ENCODE measurements at regions not wholly inside any gene's neighbourhood (a gene's known extent, or its start where the extent isn't known, plus 50 kb on each side); places are given as distances from the start of the nearest gene placed in this dataset.

GRCh38 chr1:79969886-79970285 is 963.4 kb upstream of the ADGRL4 start:
- H3K4me3 ChIP-seq (replicated peaks; ENCODE audit: low read depth, low read length): no peak overlapping the region
- DNase-seq (ENCODE audit: extremely low read depth, low read depth): no peak
- no peak for TF ChIP-seq CTCF (IDR thresholded peaks at IDR 0.05; ENCODE audit: low read depth, low read length, missing control alignments)

GRCh38 chr1:79966438-79966837 is 959.9 kb upstream of the ADGRL4 start:
- TF ChIP-seq CTCF (IDR thresholded peaks at IDR 0.05; ENCODE audit: low read depth, low read length, missing control alignments): no peak
- no peak for DNase-seq (ENCODE audit: extremely low read depth, low read depth)
- no peak overlapping the region for H3K4me3 ChIP-seq (replicated peaks; ENCODE audit: low read depth, low read length)

GRCh38 chr1:79959635-79960034 is 953.1 kb upstream of the ADGRL4 start:
- no peak overlapping the region for H3K4me3 ChIP-seq (replicated peaks; ENCODE audit: low read depth, low read length)
- no peak for TF ChIP-seq CTCF (IDR thresholded peaks at IDR 0.05; ENCODE audit: low read depth, low read length, missing control alignments)
- DNase-seq (ENCODE audit: extremely low read depth, low read depth): no peak

- no peak for TF ChIP-seq CTCF (IDR thresholded peaks at IDR 0.05; ENCODE audit: low read depth, low read length, missing control alignments)
- no peak overlapping the region for H3K4me3 ChIP-seq (replicated peaks; ENCODE audit: low read depth, low read length)
- DNase-seq (ENCODE audit: extremely low read depth, low read depth): no peak
These were observed 949.4 kb upstream of the ADGRL4 start for GRCh38 chr1:79955966-79956365.

DNA sequence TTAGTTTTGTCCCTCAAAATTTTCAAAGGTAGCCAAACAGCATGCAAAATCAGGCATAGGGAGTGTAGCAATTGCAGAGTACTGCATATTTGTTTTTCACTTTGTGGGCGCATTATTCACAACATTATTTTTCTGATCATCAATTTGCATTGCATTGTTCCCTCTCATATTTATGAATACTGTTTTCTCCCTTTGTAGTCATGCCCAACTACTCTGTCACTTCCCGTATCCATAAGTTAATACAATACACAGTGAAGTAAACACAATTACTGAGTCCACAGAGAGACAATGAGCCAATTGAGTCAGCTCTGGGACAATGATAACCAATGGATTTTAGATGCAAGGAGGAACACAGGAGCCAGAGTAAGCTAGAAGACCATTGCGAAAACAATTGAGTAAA is 944.0 kb upstream of the ADGRL4 start:
- no peak for TF ChIP-seq CTCF (IDR thresholded peaks at IDR 0.05; ENCODE audit: low read depth, low read length, missing control alignments)
- no peak for DNase-seq (ENCODE audit: extremely low read depth, low read depth)
- H3K4me3 ChIP-seq (replicated peaks; ENCODE audit: low read depth, low read length): no peak overlapping the region

DNA sequence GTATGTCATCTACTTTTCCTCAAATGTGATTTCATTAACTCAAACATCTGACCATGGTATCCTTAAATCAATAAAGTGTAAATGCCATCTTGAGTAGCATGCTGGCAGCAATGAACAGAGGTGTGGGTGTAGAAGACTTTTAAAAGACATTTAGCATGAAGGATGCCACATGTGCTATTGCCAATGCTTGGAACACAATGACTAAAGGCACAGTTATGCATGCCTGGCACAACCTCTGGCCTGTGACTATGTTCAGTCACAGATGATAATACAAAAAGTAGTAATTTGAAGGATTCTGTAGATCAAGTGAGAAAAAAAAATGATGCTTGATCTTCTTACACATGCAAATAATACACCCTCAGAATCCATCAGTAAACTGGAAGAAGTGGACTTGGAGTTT is 938.9 kb upstream of the ADGRL4 start:
- no peak overlapping the region for H3K4me3 ChIP-seq (replicated peaks; ENCODE audit: low read depth, low read length)
- TF ChIP-seq CTCF (IDR thresholded peaks at IDR 0.05; ENCODE audit: low read depth, low read length, missing control alignments): no peak
- no peak for DNase-seq (ENCODE audit: extremely low read depth, low read depth)

DNA sequence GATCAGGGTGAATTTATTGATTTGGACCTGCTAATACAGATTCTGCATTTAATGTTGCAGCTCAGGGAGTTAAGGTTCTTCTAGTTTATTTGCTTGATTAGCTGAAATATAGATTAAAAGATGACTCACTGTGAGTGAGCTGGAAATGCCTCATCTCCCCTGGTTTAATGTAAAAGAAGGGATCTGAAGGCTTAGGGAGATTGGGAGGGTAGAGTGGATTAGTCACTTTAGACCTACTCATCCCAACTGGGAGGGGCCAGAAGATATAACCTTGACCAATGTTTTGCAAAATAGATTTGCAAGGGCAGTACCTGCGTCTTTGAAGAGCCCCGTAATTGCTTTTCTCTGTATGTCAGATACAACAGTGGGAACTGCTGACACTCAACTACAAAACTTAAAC is 922.8 kb upstream of the ADGRL4 start:
- no peak for DNase-seq (ENCODE audit: extremely low read depth, low read depth)
- H3K4me3 ChIP-seq (replicated peaks; ENCODE audit: low read depth, low read length): no peak overlapping the region
- TF ChIP-seq CTCF (IDR thresholded peaks at IDR 0.05; ENCODE audit: low read depth, low read length, missing control alignments): no peak
